GM04503 (cell line): ENCODE measurements at regions not wholly inside any gene's neighbourhood (a gene's known extent, or its start where the extent isn't known, plus 50 kb on each side); places are given as distances from the start of the nearest gene placed in this dataset.
"Not testable (repeated sequence)": the region's sequence is repeated elsewhere in the genome, so short reads cannot be mapped to it uniquely, and the experiment has no call there.

ENCODE experiments used
- DNase-seq: peaks from one replicate; pipeline ENCODE4 v3.0.0-alpha.2; 2012; ENCODE audit warnings: low read depth

- DNase-seq = no peak
These were observed 248.9 kb upstream of the TMEM132C start for GRCh38 chr12:128018067-128018466.

- no peak for DNase-seq
These were observed 246.9 kb upstream of the TMEM132C start for GRCh38 chr12:128019996-128020544.

GRCh38 chr12:128021561-128021960 lies 245.4 kb upstream of the TMEM132C start:
- no peak for DNase-seq

- no peak for DNase-seq
These were observed 241.3 kb upstream of the TMEM132C start for GRCh38 chr12:128025589-128026245.

GRCh38 chr12:128026696-128027574 lies 240.0 kb upstream of the TMEM132C start:
- DNase-seq = no peak

- no peak for DNase-seq
These were observed 233.5 kb upstream of the TMEM132C start for GRCh38 chr12:128033473-128033872.

GRCh38 chr12:128040971-128041370 lies 226.0 kb upstream of the TMEM132C start:
- no peak for DNase-seq

- DNase-seq = not testable (repeated sequence)
These were observed 224.7 kb upstream of the TMEM132C start for GRCh38 chr12:128042283-128042682.

GRCh38 chr12:128042825-128043224 lies 224.1 kb upstream of the TMEM132C start:
- no peak for DNase-seq

GRCh38 chr12:128043317-128043716 lies 223.7 kb upstream of the TMEM132C start:
- DNase-seq = no peak

- DNase-seq = no peak
These were observed 219.5 kb upstream of the TMEM132C start for GRCh38 chr12:128047266-128048060.

- no peak for DNase-seq
These were observed 214.6 kb upstream of the TMEM132C start for GRCh38 chr12:128052331-128052730.

- no peak for DNase-seq
These were observed 214.2 kb upstream of the TMEM132C start for GRCh38 chr12:128052777-128053176.

GRCh38 chr12:128055567-128055966 lies 211.4 kb upstream of the TMEM132C start:
- no peak for DNase-seq

GRCh38 chr12:128056136-128056801 lies 210.7 kb upstream of the TMEM132C start:
- no peak for DNase-seq

- DNase-seq = no peak
These were observed 209.4 kb upstream of the TMEM132C start for GRCh38 chr12:128057586-128057985.

- no peak for DNase-seq
These were observed 207.2 kb upstream of the TMEM132C start for GRCh38 chr12:128059621-128060370.

- DNase-seq = no peak
These were observed 198.8 kb upstream of the TMEM132C start for GRCh38 chr12:128068211-128068610.

GRCh38 chr12:128069359-128069997 lies 197.5 kb upstream of the TMEM132C start:
- peak; percentile 4 for DNase-seq

GRCh38 chr12:128073937-128074336 lies 193.0 kb upstream of the TMEM132C start:
- DNase-seq = no peak
